Endothelial cell (in vitro differentiated cells): ENCODE measurements at regions not wholly inside any gene's neighbourhood (a gene's known extent, or its start where the extent isn't known, plus 50 kb on each side); places are given as distances from the start of the nearest gene placed in this dataset.
"Not testable (repeated sequence)": the region's sequence is repeated elsewhere in the genome, so short reads cannot be mapped to it uniquely, and the experiment has no call there.

Experiments
- DNase-seq: peaks from one replicate; pipeline ENCODE4 v3.0.0; 2021; ENCODE audit warnings: low spot score
- H3K27ac Mint-ChIP-seq: one replicate; pipeline ENCODE4 v1.8.0; 2021; ENCODE audit warnings: mixed read lengths, inconsistent platforms; ENCODE audit not compliant: unreplicated experiment
- H3K27me3 Mint-ChIP-seq: one replicate; pipeline ENCODE4 v1.8.0; 2021; ENCODE audit warnings: mild to moderate bottlenecking, moderate library complexity, mixed read lengths, inconsistent platforms; ENCODE audit not compliant: unreplicated experiment
- H3K36me3 Mint-ChIP-seq: one replicate; pipeline ENCODE4 v1.8.0; 2021; ENCODE audit warnings: mild to moderate bottlenecking, low read depth, mixed read lengths, inconsistent platforms; ENCODE audit not compliant: unreplicated experiment
- H3K4me1 Mint-ChIP-seq: one replicate; pipeline ENCODE4 v1.8.0; 2021; ENCODE audit warnings: mild to moderate bottlenecking, mixed read lengths, inconsistent platforms; ENCODE audit not compliant: unreplicated experiment
- H3K4me3 Mint-ChIP-seq: one replicate; pipeline ENCODE4 v1.8.0; 2021; ENCODE audit warnings: mild to moderate bottlenecking, mixed read lengths, inconsistent platforms; ENCODE audit not compliant: unreplicated experiment
- H3K9me3 Mint-ChIP-seq: one replicate; pipeline ENCODE4 v1.8.0; 2021; ENCODE audit warnings: mixed read lengths, inconsistent platforms; ENCODE audit not compliant: unreplicated experiment
- CTCF ChIP-seq: fragments of 200-600 bp; sonication (generic); IDR thresholded peaks from one replicate; pipeline ENCODE4 v1.5.0; 2021; ENCODE audit warnings: antibody characterized with exemption; ENCODE audit not compliant: unreplicated experiment

- Mint-ChIP-seq H3K4me1 (no peaks in the 10 kb centered on the region), H3K36me3 (peaks cover 22% of the 10 kb centered on the region)
- DNase-seq = no peak
Observed at GRCh38 chr6:2314641-2315040, 69.2 kb upstream of the GMDS start.

GRCh38 chr6:2310042-2310441 is 64.6 kb upstream of the GMDS start:
- no peak overlapping the region for H3K27ac Mint-ChIP-seq
- no peak overlapping the region for H3K4me3 Mint-ChIP-seq
- H3K27me3 Mint-ChIP-seq = no peaks in the 10 kb centered on the region
- no peaks in the 10 kb centered on the region for H3K9me3 Mint-ChIP-seq
- no peaks in the 10 kb centered on the region for H3K4me1 Mint-ChIP-seq
- peaks cover 10% of the 10 kb centered on the region for H3K36me3 Mint-ChIP-seq
- TF ChIP-seq CTCF = no peak
- DNase-seq = no peak

More at GRCh38 chr6:2314641-2315040, 69.2 kb upstream of the GMDS start:
- TF ChIP-seq CTCF = no peak
- no peaks in the 10 kb centered on the region for H3K27me3 Mint-ChIP-seq
- no peak overlapping the region for H3K27ac Mint-ChIP-seq
- H3K4me3 Mint-ChIP-seq = no peak overlapping the region
- H3K9me3 Mint-ChIP-seq = no peaks in the 10 kb centered on the region

- no peaks in the 10 kb centered on the region for H3K9me3 Mint-ChIP-seq
- H3K27ac Mint-ChIP-seq = no peak overlapping the region
- TF ChIP-seq CTCF = no peak
- H3K4me3 Mint-ChIP-seq = no peak overlapping the region
- DNase-seq = no peak
- H3K27me3 Mint-ChIP-seq = no peaks in the 10 kb centered on the region
- no peaks in the 10 kb centered on the region for H3K4me1 Mint-ChIP-seq
- H3K36me3 Mint-ChIP-seq = peaks cover 14% of the 10 kb centered on the region
Observed at GRCh38 chr6:2309122-2309521, 63.7 kb upstream of the GMDS start.

- DNase-seq = no peak
- peaks cover 14% of the 10 kb centered on the region for H3K36me3 Mint-ChIP-seq
- H3K27ac Mint-ChIP-seq = no peak overlapping the region
- no peak for TF ChIP-seq CTCF
- no peaks in the 10 kb centered on the region for H3K9me3 Mint-ChIP-seq
- no peaks in the 10 kb centered on the region for H3K4me1 Mint-ChIP-seq
- no peaks in the 10 kb centered on the region for H3K27me3 Mint-ChIP-seq
- no peak overlapping the region for H3K4me3 Mint-ChIP-seq
Observed at GRCh38 chr6:2307799-2308198, 62.4 kb upstream of the GMDS start.

GRCh38 chr6:2305951-2306350 is 60.5 kb upstream of the GMDS start:
- H3K4me1 Mint-ChIP-seq = no peaks in the 10 kb centered on the region
- DNase-seq = no peak
- H3K36me3 Mint-ChIP-seq = peaks cover 19% of the 10 kb centered on the region
- no peak overlapping the region for H3K27ac Mint-ChIP-seq
- TF ChIP-seq CTCF = no peak
- H3K27me3 Mint-ChIP-seq = no peaks in the 10 kb centered on the region
- H3K4me3 Mint-ChIP-seq = no peak overlapping the region
- peaks cover 3% of the 10 kb centered on the region for H3K9me3 Mint-ChIP-seq

GRCh38 chr6:2302482-2302881 is 57.1 kb upstream of the GMDS start:
- H3K27ac Mint-ChIP-seq, H3K27me3 Mint-ChIP-seq, H3K9me3 Mint-ChIP-seq, DNase-seq, H3K4me3 Mint-ChIP-seq, H3K4me1 Mint-ChIP-seq: not testable (repeated sequence)
- H3K36me3 Mint-ChIP-seq = peaks cover 36% of the 10 kb centered on the region
